Epidermal melanocyte (primary cell): ENCODE measurements at regions not wholly inside any gene's neighbourhood (a gene's known extent, or its start where the extent isn't known, plus 50 kb on each side); places are given as distances from the start of the nearest gene placed in this dataset.

Experiments
- DNase-seq: peaks from one replicate; pipeline ENCODE4 v3.0.0; 2011; ENCODE audit warnings: low spot score; ENCODE audit not compliant: insufficient read length

GRCh38 chr7:13279854-13280435, 592.5 kb downstream of the ARL4A start:
- peak; percentile 17 for DNase-seq

- peak; percentile 26 for DNase-seq
These were observed 595.0 kb downstream of the ARL4A start for GRCh38 chr7:13282377-13282980.

- no peak for DNase-seq
These were observed 599.5 kb downstream of the ARL4A start for GRCh38 chr7:13286916-13287315.

- DNase-seq: no peak
These were observed 601.1 kb downstream of the ARL4A start for GRCh38 chr7:13288516-13288915.

GRCh38 chr7:13290975-13291374, 603.5 kb downstream of the ARL4A start:
- no peak for DNase-seq

- no peak for DNase-seq
These were observed 606.0 kb downstream of the ARL4A start for GRCh38 chr7:13293264-13294002.

GRCh38 chr7:13307040-13307439, 619.6 kb downstream of the ARL4A start:
- DNase-seq: no peak

- no peak for DNase-seq
These were observed 621.0 kb downstream of the ARL4A start for GRCh38 chr7:13308423-13308822.

- DNase-seq: no peak
These were observed 622.1 kb downstream of the ARL4A start for GRCh38 chr7:13309535-13309934.

GRCh38 chr7:13312307-13312706, 624.9 kb downstream of the ARL4A start:
- no peak for DNase-seq

- no peak for DNase-seq
These were observed 632.9 kb downstream of the ARL4A start for GRCh38 chr7:13320333-13320732.

- no peak for DNase-seq
These were observed 633.9 kb downstream of the ARL4A start for GRCh38 chr7:13321316-13321715.

- DNase-seq: no peak
These were observed 634.7 kb downstream of the ARL4A start for GRCh38 chr7:13322126-13322525.

- no peak for DNase-seq
These were observed 640.2 kb downstream of the ARL4A start for GRCh38 chr7:13327669-13328068.

GRCh38 chr7:13333371-13333770, 645.9 kb downstream of the ARL4A start:
- DNase-seq: no peak

GRCh38 chr7:13336227-13336626, 648.8 kb downstream of the ARL4A start:
- no peak for DNase-seq

- DNase-seq: no peak
These were observed 636.8 kb downstream of the ETV1 start for GRCh38 chr7:13352677-13353076.

- DNase-seq: no peak
These were observed 629.8 kb downstream of the ETV1 start for GRCh38 chr7:13359656-13360055.

GRCh38 chr7:13386741-13387140, 602.7 kb downstream of the ETV1 start:
- DNase-seq: no peak

- peak; percentile 31 for DNase-seq
These were observed 581.6 kb downstream of the ETV1 start for GRCh38 chr7:13407911-13408310.

- DNase-seq: no peak
These were observed 578.3 kb downstream of the ETV1 start for GRCh38 chr7:13411151-13411550.

- DNase-seq: no peak
These were observed 577.8 kb downstream of the ETV1 start for GRCh38 chr7:13411636-13412035.

GRCh38 chr7:13414181-13414580, 575.3 kb downstream of the ETV1 start:
- DNase-seq: no peak
